ENCODE measurements at regions not wholly inside any gene's neighbourhood (a gene's known extent, or its start where the extent isn't known, plus 50 kb on each side); places are given as distances from the start of the nearest gene placed in this dataset.

DNA sequence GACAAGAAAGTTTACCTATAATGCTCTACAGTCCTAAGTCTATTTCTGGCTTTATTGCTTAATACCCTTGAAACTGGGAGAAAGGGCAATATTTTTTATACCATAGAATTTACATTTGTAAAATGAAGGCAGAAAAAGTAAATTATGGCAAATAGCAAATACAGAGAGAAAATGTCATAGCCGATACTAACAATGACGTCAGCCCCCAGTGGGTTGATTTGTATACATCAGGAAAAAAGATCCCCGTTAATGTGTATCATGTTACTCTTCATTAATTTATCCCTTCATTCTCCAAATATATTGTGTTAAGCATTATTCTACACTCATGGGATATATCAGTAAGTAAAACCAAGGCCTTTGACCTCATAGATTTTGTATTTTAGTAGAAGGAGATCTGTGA lies 445.1 kb upstream of the SYT1 start:
- Histone ChIP-seq H3K4me2 (ENCODE audit: low read length) (no peak overlapping the region), H3K9ac (no peak overlapping the region), H2AFZ (no peak overlapping the region), H3K9me3 (ENCODE audit: control insufficient read depth, low read length) (no peaks in the 10 kb centered on the region), H3K27ac (no peak overlapping the region), H3K36me3 (ENCODE audit: control insufficient read depth, insufficient read depth, low read length) (no peaks in the 10 kb centered on the region), H3K4me1 (no peaks in the 10 kb centered on the region), H3K27me3 (ENCODE audit: control insufficient read depth, insufficient read depth, low read length) (no peaks in the 10 kb centered on the region), H3K79me2 (no peaks in the 10 kb centered on the region), H3K4me3 (ENCODE audit: low read depth, low read length) (no peak overlapping the region)
- TF ChIP-seq, protein P1, sequence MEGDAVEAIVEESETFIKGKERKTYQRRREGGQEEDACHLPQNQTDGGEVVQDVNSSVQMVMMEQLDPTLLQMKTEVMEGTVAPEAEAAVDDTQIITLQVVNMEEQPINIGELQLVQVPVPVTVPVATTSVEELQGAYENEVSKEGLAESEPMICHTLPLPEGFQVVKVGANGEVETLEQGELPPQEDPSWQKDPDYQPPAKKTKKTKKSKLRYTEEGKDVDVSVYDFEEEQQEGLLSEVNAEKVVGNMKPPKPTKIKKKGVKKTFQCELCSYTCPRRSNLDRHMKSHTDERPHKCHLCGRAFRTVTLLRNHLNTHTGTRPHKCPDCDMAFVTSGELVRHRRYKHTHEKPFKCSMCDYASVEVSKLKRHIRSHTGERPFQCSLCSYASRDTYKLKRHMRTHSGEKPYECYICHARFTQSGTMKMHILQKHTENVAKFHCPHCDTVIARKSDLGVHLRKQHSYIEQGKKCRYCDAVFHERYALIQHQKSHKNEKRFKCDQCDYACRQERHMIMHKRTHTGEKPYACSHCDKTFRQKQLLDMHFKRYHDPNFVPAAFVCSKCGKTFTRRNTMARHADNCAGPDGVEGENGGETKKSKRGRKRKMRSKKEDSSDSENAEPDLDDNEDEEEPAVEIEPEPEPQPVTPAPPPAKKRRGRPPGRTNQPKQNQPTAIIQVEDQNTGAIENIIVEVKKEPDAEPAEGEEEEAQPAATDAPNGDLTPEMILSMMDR (IDR thresholded peaks at IDR 0.05) = no peak

DNA sequence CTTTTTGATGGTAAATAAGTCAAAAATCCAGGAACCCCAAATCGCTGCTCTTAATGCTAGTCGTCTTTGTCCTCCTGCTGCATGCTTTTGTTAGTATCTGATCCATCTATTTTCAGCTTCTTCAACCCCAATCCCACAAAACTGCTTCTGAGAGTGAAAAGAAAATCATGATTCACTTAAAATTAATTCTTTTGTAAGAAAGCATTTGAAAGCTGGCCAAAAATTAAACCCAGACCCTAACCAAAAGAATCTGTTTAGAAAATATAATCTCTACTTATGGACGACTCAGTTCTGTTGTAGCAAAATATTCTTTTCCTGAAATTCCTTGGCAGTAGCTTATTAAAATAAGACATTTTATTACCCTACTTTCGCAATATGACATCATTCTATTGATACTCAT lies 443.6 kb upstream of the SYT1 start:
- TF ChIP-seq, protein P1 (IDR thresholded peaks at IDR 0.05) = no peak
- H3K9ac ChIP-seq = no peak overlapping the region
- no peaks in the 10 kb centered on the region for H3K27me3 ChIP-seq (ENCODE audit: control insufficient read depth, insufficient read depth, low read length)

DNA sequence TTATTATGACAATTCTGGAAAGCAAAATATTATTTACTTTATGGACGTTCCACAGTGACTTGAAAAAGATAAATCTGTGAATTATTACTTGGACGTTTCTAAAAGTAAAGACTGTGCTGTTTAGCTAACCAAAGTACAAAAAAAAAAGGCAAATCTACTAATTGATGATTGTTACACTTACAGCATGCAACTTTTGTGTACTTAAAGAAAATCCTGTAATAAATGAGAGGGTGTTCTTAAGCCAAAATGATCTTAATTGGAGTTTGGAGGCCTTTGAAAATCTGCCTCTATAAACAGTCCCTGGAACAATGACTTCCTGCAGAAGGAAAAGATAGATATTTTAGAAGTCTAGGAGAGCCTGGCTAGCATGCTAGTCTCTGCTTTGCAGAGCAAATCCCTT lies 434.0 kb upstream of the SYT1 start:
- no peak overlapping the region for H3K9ac ChIP-seq
- H3K27me3 ChIP-seq (ENCODE audit: control insufficient read depth, insufficient read depth, low read length) = no peaks in the 10 kb centered on the region
- H3K4me2 ChIP-seq (ENCODE audit: low read length) = no peak overlapping the region
- H3K4me1 ChIP-seq = no peaks in the 10 kb centered on the region
- no peaks in the 10 kb centered on the region for H3K9me3 ChIP-seq (ENCODE audit: control insufficient read depth, low read length)
- H3K79me2 ChIP-seq = no peaks in the 10 kb centered on the region
- H3K36me3 ChIP-seq (ENCODE audit: control insufficient read depth, insufficient read depth, low read length) = no peaks in the 10 kb centered on the region
- no peak overlapping the region for H3K27ac ChIP-seq
- H3K4me3 ChIP-seq (ENCODE audit: low read depth, low read length) = no peak overlapping the region
- H2AFZ ChIP-seq = no peak overlapping the region
- TF ChIP-seq, protein P1 (IDR thresholded peaks at IDR 0.05) = no peak

More for the DNA sequence above, 443.6 kb upstream of the SYT1 start:
- no peak overlapping the region for H3K27ac ChIP-seq
- no peak overlapping the region for H3K4me3 ChIP-seq (ENCODE audit: low read depth, low read length)
- H3K4me2 ChIP-seq (ENCODE audit: low read length) = no peak overlapping the region
- no peaks in the 10 kb centered on the region for H3K36me3 ChIP-seq (ENCODE audit: control insufficient read depth, insufficient read depth, low read length)
- no peaks in the 10 kb centered on the region for H3K9me3 ChIP-seq (ENCODE audit: control insufficient read depth, low read length)
- H3K79me2 ChIP-seq = no peaks in the 10 kb centered on the region
- H2AFZ ChIP-seq = no peak overlapping the region
- H3K4me1 ChIP-seq = no peaks in the 10 kb centered on the region

DNA sequence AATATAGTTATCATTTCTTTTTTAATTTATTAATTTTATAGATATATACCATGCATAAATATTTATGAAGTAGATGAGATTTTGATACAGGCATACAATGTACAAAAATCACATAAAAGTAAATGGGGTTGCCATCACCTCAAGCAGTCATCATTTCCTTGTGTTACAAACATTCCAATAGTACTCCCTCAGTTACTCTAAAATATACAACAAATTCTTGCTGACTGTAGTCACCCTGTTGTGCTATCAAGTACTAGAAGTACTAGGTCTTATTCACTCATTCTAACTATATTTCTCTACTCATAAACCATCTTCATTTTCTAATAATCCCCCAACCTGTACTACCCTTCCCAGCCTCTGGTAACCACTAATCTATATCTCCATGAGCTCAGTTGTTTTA lies 432.6 kb upstream of the SYT1 start:
- no peak overlapping the region for H3K4me3 ChIP-seq (ENCODE audit: low read depth, low read length)
- no peak overlapping the region for H3K4me2 ChIP-seq (ENCODE audit: low read length)
- TF ChIP-seq, protein P1 (IDR thresholded peaks at IDR 0.05) = no peak
- H3K27ac ChIP-seq = no peak overlapping the region
- no peaks in the 10 kb centered on the region for H3K79me2 ChIP-seq
- no peaks in the 10 kb centered on the region for H3K4me1 ChIP-seq
- no peaks in the 10 kb centered on the region for H3K27me3 ChIP-seq (ENCODE audit: control insufficient read depth, insufficient read depth, low read length)
- no peak overlapping the region for H3K9ac ChIP-seq
- no peak overlapping the region for H2AFZ ChIP-seq
- no peaks in the 10 kb centered on the region for H3K36me3 ChIP-seq (ENCODE audit: control insufficient read depth, insufficient read depth, low read length)
- H3K9me3 ChIP-seq (ENCODE audit: control insufficient read depth, low read length) = no peaks in the 10 kb centered on the region

DNA sequence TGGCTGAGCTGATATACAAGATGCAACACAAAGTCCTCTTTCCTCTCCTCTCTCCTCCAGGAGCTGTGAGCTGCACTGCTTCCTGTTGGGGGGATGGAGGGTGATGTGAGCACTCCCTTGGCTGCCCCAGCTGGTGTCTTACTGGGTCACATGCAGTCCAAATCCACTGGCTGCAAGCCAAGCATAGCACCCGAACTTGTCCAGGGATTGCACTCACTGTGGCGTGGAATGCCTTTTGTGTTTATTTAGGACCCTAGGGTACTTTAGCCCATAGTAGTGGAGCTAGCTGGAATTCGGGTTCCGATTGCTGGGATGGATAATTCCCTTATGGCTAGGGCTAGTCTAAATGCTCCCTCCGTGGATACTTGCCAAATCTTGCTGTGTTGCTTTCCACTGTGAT lies 424.9 kb upstream of the SYT1 start:
- Histone ChIP-seq H2AFZ (no peak overlapping the region), H3K36me3 (ENCODE audit: control insufficient read depth, insufficient read depth, low read length) (no peaks in the 10 kb centered on the region), H3K27ac (no peak overlapping the region), H3K79me2 (no peaks in the 10 kb centered on the region), H3K4me1 (no peaks in the 10 kb centered on the region), H3K27me3 (ENCODE audit: control insufficient read depth, insufficient read depth, low read length) (no peaks in the 10 kb centered on the region), H3K9ac (no peak overlapping the region), H3K4me3 (ENCODE audit: low read depth, low read length) (no peak overlapping the region), H3K4me2 (ENCODE audit: low read length) (no peak overlapping the region), H3K9me3 (ENCODE audit: control insufficient read depth, low read length) (no peaks in the 10 kb centered on the region)
- TF ChIP-seq, protein P1 (IDR thresholded peaks at IDR 0.05) = no peak

Data from parathyroid adenoma (tissue), 2 donors.